ENCODE measurements at regions not wholly inside any gene's neighbourhood (a gene's known extent, or its start where the extent isn't known, plus 50 kb on each side); places are given as distances from the start of the nearest gene placed in this dataset.

- H3K36me3 ChIP-seq (ENCODE audit: insufficient read depth, low read length) = no peaks in the 10 kb centered on the region
- H3K27ac ChIP-seq = no peak overlapping the region
- no peak overlapping the region for H3K4me3 ChIP-seq
- H3K9me3 ChIP-seq (ENCODE audit: low read depth, low read length) = no peaks in the 10 kb centered on the region
- no peak overlapping the region for H3K9ac ChIP-seq (ENCODE audit: insufficient read length)
- TF ChIP-seq FOXP2 (optimal IDR thresholded peaks at IDR 0.05; ENCODE audit: control extremely low read depth, extremely low read length, insufficient read depth) = no peak
- TF ChIP-seq EZH2 (IDR thresholded peaks at IDR 0.05) = no peak
- no peak for TF ChIP-seq POLR2AphosphoS5 (IDR thresholded peaks at IDR 0.05; ENCODE audit: borderline replicate concordance, low read depth, low read length)
- DNase-seq (ENCODE audit: low read depth, low spot score) = no peak
Measured at GRCh38 chr9:19985081-19985480, 196.2 kb upstream of the SLC24A2 start.

GRCh38 chr9:19976226-19976625, 187.4 kb upstream of the SLC24A2 start:
- Histone ChIP-seq H3K4me3 (no peak overlapping the region), H3K27ac (no peak overlapping the region), H3K36me3 (ENCODE audit: insufficient read depth, low read length) (no peaks in the 10 kb centered on the region), H3K9me3 (ENCODE audit: low read depth, low read length) (no peaks in the 10 kb centered on the region), H3K9ac (ENCODE audit: insufficient read length) (no peak overlapping the region)
- DNase-seq (ENCODE audit: low read depth, low spot score) = no peak
- no peak for TF ChIP-seq POLR2AphosphoS5 (IDR thresholded peaks at IDR 0.05; ENCODE audit: borderline replicate concordance, low read depth, low read length)
- no peak for TF ChIP-seq EZH2 (IDR thresholded peaks at IDR 0.05)
- no peak for TF ChIP-seq FOXP2 (optimal IDR thresholded peaks at IDR 0.05; ENCODE audit: control extremely low read depth, extremely low read length, insufficient read depth)

- no peaks in the 10 kb centered on the region for H3K36me3 ChIP-seq (ENCODE audit: insufficient read depth, low read length)
- no peak overlapping the region for H3K4me3 ChIP-seq
- DNase-seq (ENCODE audit: low read depth, low spot score) = no peak
- no peak overlapping the region for H3K9ac ChIP-seq (ENCODE audit: insufficient read length)
- no peaks in the 10 kb centered on the region for H3K9me3 ChIP-seq (ENCODE audit: low read depth, low read length)
- no peak overlapping the region for H3K27ac ChIP-seq
- TF ChIP-seq FOXP2 (optimal IDR thresholded peaks at IDR 0.05; ENCODE audit: control extremely low read depth, extremely low read length, insufficient read depth) = no peak
- no peak for TF ChIP-seq POLR2AphosphoS5 (IDR thresholded peaks at IDR 0.05; ENCODE audit: borderline replicate concordance, low read depth, low read length)
- TF ChIP-seq EZH2 (IDR thresholded peaks at IDR 0.05) = no peak
Measured at GRCh38 chr9:19975499-19975898, 186.7 kb upstream of the SLC24A2 start.

GRCh38 chr9:19969721-19970120, 180.9 kb upstream of the SLC24A2 start:
- H3K9me3 ChIP-seq (ENCODE audit: low read depth, low read length) = no peaks in the 10 kb centered on the region
- no peak overlapping the region for H3K9ac ChIP-seq (ENCODE audit: insufficient read length)
- no peak overlapping the region for H3K27ac ChIP-seq
- peak overlapping the region; percentile 24; the same call in 1 of the 2 replicates for H3K4me3 ChIP-seq
- TF ChIP-seq FOXP2 (optimal IDR thresholded peaks at IDR 0.05; ENCODE audit: control extremely low read depth, extremely low read length, insufficient read depth) = no peak
- no peak for TF ChIP-seq EZH2 (IDR thresholded peaks at IDR 0.05)
- no peak for TF ChIP-seq POLR2AphosphoS5 (IDR thresholded peaks at IDR 0.05; ENCODE audit: borderline replicate concordance, low read depth, low read length)
- no peak for DNase-seq (ENCODE audit: low read depth, low spot score)
- H3K36me3 ChIP-seq (ENCODE audit: insufficient read depth, low read length) = no peaks in the 10 kb centered on the region

- no peaks in the 10 kb centered on the region for H3K9me3 ChIP-seq (ENCODE audit: low read depth, low read length)
- DNase-seq (ENCODE audit: low read depth, low spot score) = no peak
- TF ChIP-seq FOXP2 (optimal IDR thresholded peaks at IDR 0.05; ENCODE audit: control extremely low read depth, extremely low read length, insufficient read depth) (no peak), EZH2 (IDR thresholded peaks at IDR 0.05) (no peak)
- H3K36me3 ChIP-seq (ENCODE audit: insufficient read depth, low read length) = no peaks in the 10 kb centered on the region
- no peak overlapping the region for H3K27ac ChIP-seq
- H3K4me3 ChIP-seq = no peak overlapping the region
- no peak overlapping the region for H3K9ac ChIP-seq (ENCODE audit: insufficient read length)
Measured at GRCh38 chr9:19967888-19968459, 179.1 kb upstream of the SLC24A2 start.

- TF ChIP-seq FOXP2 (optimal IDR thresholded peaks at IDR 0.05; ENCODE audit: control extremely low read depth, extremely low read length, insufficient read depth) = no peak
- no peak for TF ChIP-seq EZH2 (IDR thresholded peaks at IDR 0.05)
- TF ChIP-seq POLR2AphosphoS5 (IDR thresholded peaks at IDR 0.05; ENCODE audit: borderline replicate concordance, low read depth, low read length) = no peak
- DNase-seq (ENCODE audit: low read depth, low spot score) = no peak
Measured at GRCh38 chr9:19967216-19967887, 178.5 kb upstream of the SLC24A2 start.

GRCh38 chr9:19965336-19965735, 176.5 kb upstream of the SLC24A2 start:
- H3K9ac ChIP-seq (ENCODE audit: insufficient read length) = no peak overlapping the region
- no peaks in the 10 kb centered on the region for H3K36me3 ChIP-seq (ENCODE audit: insufficient read depth, low read length)
- H3K4me3 ChIP-seq = no peak overlapping the region
- DNase-seq (ENCODE audit: low read depth, low spot score) = no peak
- H3K9me3 ChIP-seq (ENCODE audit: low read depth, low read length) = no peaks in the 10 kb centered on the region
- H3K27ac ChIP-seq = no peak overlapping the region
- no peak for TF ChIP-seq EZH2 (IDR thresholded peaks at IDR 0.05)

More at GRCh38 chr9:19967216-19967887, 178.5 kb upstream of the SLC24A2 start:
- Histone ChIP-seq H3K9me3 (ENCODE audit: low read depth, low read length) (no peaks in the 10 kb centered on the region), H3K36me3 (ENCODE audit: insufficient read depth, low read length) (no peaks in the 10 kb centered on the region), H3K9ac (ENCODE audit: insufficient read length) (no peak overlapping the region), H3K4me3 (no peak overlapping the region), H3K27ac (no peak overlapping the region)

GRCh38 chr9:19947996-19948395, 159.2 kb upstream of the SLC24A2 start:
- Histone ChIP-seq H3K9me3 (ENCODE audit: low read depth, low read length) (no peaks in the 10 kb centered on the region), H3K9ac (ENCODE audit: insufficient read length) (no peak overlapping the region), H3K27ac (0 out of 2 replicates have a peak overlapping the region, but pooled peaks have one; percentile 44), H3K4me3 (no peak overlapping the region), H3K36me3 (ENCODE audit: insufficient read depth, low read length) (no peaks in the 10 kb centered on the region)
- no peak for DNase-seq (ENCODE audit: low read depth, low spot score)
- TF ChIP-seq EZH2 (IDR thresholded peaks at IDR 0.05) (no peak), POLR2AphosphoS5 (IDR thresholded peaks at IDR 0.05; ENCODE audit: borderline replicate concordance, low read depth, low read length) (no peak), FOXP2 (optimal IDR thresholded peaks at IDR 0.05; ENCODE audit: control extremely low read depth, extremely low read length, insufficient read depth) (no peak)
